ENCODE measurements at regions not wholly inside any gene's neighbourhood (a gene's known extent, or its start where the extent isn't known, plus 50 kb on each side); places are given as distances from the start of the nearest gene placed in this dataset.

DNA sequence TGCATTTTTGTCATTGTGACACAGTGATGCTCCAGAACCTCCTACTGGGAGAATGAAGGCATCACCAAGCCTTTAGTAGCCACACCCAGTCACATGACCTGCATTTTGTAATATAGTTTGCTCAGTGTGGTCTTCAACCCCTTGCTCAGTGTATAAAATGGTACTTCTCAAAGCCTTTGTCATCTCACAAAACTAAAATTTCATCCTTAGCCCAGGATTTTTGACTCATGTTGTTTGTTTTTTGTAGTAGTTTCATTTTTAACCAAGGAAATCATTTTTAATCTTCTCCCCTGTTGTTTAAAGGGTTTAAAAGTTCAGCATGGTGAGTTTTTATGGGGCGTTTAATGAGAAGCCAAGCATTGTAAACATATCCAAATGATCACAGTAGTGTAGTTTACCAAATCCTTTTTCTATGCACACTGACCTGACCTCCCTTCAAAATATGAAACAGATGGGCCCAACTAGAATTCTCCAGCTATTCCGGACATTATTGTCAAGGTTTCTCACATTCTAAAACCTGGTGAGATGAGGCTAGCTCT lies 123.5 kb upstream of the IL12A start:
- Histone ChIP-seq H3K27ac (ENCODE audit: control insufficient read depth, insufficient read depth, low read length) (no peak overlapping the region), H3K9me3 (ENCODE audit: control insufficient read depth, low read depth, low read length) (no peaks in the 10 kb centered on the region), H3K4me2 (ENCODE audit: control insufficient read depth, extremely low read depth, insufficient read depth, low read depth, low read length) (no peak overlapping the region), H3K36me3 (ENCODE audit: control insufficient read depth in 2 of 2, extremely low read depth in 1 of 2, insufficient read depth in 2 of 2, low read length in 2 of 2) (no peaks in the 10 kb centered on the region), H3K4me3 (ENCODE audit: control insufficient read depth in 2 of 3, extremely low read depth in 1 of 3, insufficient read depth in 2 of 3, low read depth in 1 of 3, low read length in 3 of 3) (no peak overlapping the region), H2AFZ (ENCODE audit: control insufficient read depth, low read length) (no peak overlapping the region), H4K20me1 (ENCODE audit: control insufficient read depth, extremely low read depth, insufficient read depth, low read length) (no peaks in the 10 kb centered on the region), H3K4me1 (ENCODE audit: control insufficient read depth, extremely low read depth, insufficient read depth, low read length) (peaks cover 21% of the 10 kb centered on the region), H3K9me1 (ENCODE audit: control insufficient read depth, extremely low read depth, insufficient read depth, low read length) (peaks cover 4% of the 10 kb centered on the region), H3K9ac (ENCODE audit: control insufficient read depth, extremely low read depth, insufficient read depth, low read length) (no peak overlapping the region), H3K27me3 (ENCODE audit: control insufficient read depth, extremely low read depth, insufficient read depth, low read length) (no peaks in the 10 kb centered on the region), H3K79me2 (ENCODE audit: control insufficient read depth, insufficient read depth, low read length) (peaks cover 41% of the 10 kb centered on the region)
- DNase-seq (ENCODE audit: low read depth, low spot score) (no peak), FAIRE-seq (no peak)
- dilution Hi-C loops (cut with MboI; ENCODE audit: extremely low pct_ligation_motif_present, low sequenced_read_pairs), result no loop called here
- TF ChIP-seq, protein P1, sequence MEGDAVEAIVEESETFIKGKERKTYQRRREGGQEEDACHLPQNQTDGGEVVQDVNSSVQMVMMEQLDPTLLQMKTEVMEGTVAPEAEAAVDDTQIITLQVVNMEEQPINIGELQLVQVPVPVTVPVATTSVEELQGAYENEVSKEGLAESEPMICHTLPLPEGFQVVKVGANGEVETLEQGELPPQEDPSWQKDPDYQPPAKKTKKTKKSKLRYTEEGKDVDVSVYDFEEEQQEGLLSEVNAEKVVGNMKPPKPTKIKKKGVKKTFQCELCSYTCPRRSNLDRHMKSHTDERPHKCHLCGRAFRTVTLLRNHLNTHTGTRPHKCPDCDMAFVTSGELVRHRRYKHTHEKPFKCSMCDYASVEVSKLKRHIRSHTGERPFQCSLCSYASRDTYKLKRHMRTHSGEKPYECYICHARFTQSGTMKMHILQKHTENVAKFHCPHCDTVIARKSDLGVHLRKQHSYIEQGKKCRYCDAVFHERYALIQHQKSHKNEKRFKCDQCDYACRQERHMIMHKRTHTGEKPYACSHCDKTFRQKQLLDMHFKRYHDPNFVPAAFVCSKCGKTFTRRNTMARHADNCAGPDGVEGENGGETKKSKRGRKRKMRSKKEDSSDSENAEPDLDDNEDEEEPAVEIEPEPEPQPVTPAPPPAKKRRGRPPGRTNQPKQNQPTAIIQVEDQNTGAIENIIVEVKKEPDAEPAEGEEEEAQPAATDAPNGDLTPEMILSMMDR (optimal IDR thresholded peaks at IDR 0.05 in 1 of 3, IDR thresholded peaks at IDR 0.05 in 1 of 3, conservative IDR thresholded peaks at IDR 0.05 in 1 of 3; ENCODE audit: extremely low read depth in 1 of 3, insufficient read depth in 2 of 3, low read length in 3 of 3), result no peak
- TF ChIP-seq EZH2 (IDR thresholded peaks at IDR 0.05; ENCODE audit: low read length), result no peak

DNA sequence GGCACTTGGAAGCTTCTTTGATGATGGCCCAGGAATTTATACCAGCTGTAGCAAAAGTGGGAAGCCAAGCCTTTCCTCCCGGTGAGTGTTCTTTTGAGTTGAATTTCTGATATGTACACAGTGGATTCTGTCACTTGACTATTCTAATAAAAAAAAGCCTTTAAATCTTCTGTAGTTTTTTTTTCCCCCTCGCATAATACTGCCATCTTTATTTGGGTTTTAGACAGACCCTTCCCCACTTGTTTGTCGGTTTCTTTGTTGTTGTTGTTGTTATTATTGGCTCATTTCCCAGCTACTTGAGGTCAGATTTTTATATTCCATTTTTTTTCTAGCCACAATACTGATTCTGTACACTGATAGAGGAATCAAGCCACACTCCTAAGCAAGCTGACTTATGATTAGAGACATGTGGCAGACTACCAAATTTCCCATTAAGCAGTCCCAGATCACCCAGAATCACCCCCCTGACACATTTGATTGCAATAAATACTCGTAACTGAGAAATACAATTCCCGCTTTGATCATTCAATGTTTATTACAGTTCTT lies 122.4 kb upstream of the IL12A start:
- TF ChIP-seq EZH2 (IDR thresholded peaks at IDR 0.05; ENCODE audit: low read length), result no peak
- TF ChIP-seq, protein P1 (optimal IDR thresholded peaks at IDR 0.05 in 1 of 3, IDR thresholded peaks at IDR 0.05 in 1 of 3, conservative IDR thresholded peaks at IDR 0.05 in 1 of 3; ENCODE audit: extremely low read depth in 1 of 3, insufficient read depth in 2 of 3, low read length in 3 of 3), result no peak
- H3K27ac ChIP-seq (ENCODE audit: control insufficient read depth, insufficient read depth, low read length), result no peak overlapping the region
- H2AFZ ChIP-seq (ENCODE audit: control insufficient read depth, low read length), result no peak overlapping the region
- peaks cover 30% of the 10 kb centered on the region for H3K79me2 ChIP-seq (ENCODE audit: control insufficient read depth, insufficient read depth, low read length)
- H3K9me1 ChIP-seq (ENCODE audit: control insufficient read depth, extremely low read depth, insufficient read depth, low read length), result peaks cover 1% of the 10 kb centered on the region
- no peak overlapping the region for H3K4me2 ChIP-seq (ENCODE audit: control insufficient read depth, extremely low read depth, insufficient read depth, low read depth, low read length)
- no peak overlapping the region for H3K4me3 ChIP-seq (ENCODE audit: control insufficient read depth in 2 of 3, extremely low read depth in 1 of 3, insufficient read depth in 2 of 3, low read depth in 1 of 3, low read length in 3 of 3)
- peaks cover 9% of the 10 kb centered on the region for H3K4me1 ChIP-seq (ENCODE audit: control insufficient read depth, extremely low read depth, insufficient read depth, low read length)
- no peaks in the 10 kb centered on the region for H3K27me3 ChIP-seq (ENCODE audit: control insufficient read depth, extremely low read depth, insufficient read depth, low read length)
- DNase-seq (ENCODE audit: low read depth, low spot score), result no peak
- dilution Hi-C loops (cut with MboI; ENCODE audit: extremely low pct_ligation_motif_present, low sequenced_read_pairs), result no loop called here
- no peaks in the 10 kb centered on the region for H4K20me1 ChIP-seq (ENCODE audit: control insufficient read depth, extremely low read depth, insufficient read depth, low read length)
- no peaks in the 10 kb centered on the region for H3K36me3 ChIP-seq (ENCODE audit: control insufficient read depth in 2 of 2, extremely low read depth in 1 of 2, insufficient read depth in 2 of 2, low read length in 2 of 2)
- no peaks in the 10 kb centered on the region for H3K9me3 ChIP-seq (ENCODE audit: control insufficient read depth, low read depth, low read length)
- no peak for FAIRE-seq
- no peak overlapping the region for H3K9ac ChIP-seq (ENCODE audit: control insufficient read depth, extremely low read depth, insufficient read depth, low read length)
